K562 (cell line): ENCODE measurements at regions not wholly inside any gene's neighbourhood (a gene's known extent, or its start where the extent isn't known, plus 50 kb on each side); places are given as distances from the start of the nearest gene placed in this dataset.

Source experiments
- DACH1 ChIP-seq: fragments of 450-650 bp; IDR thresholded peaks from 2 replicates; pipeline ENCODE4 v1.6.1; 2018; ENCODE audit not compliant: partially characterized antibody
- KLF13 ChIP-seq: fragments of 450-650 bp; IDR thresholded peaks from 2 replicates; pipeline ENCODE4 v1.6.1; 2016; ENCODE audit warnings: missing genetic modification characterization, low read depth, mild to moderate bottlenecking, missing compliant biosample characterization, moderate library complexity, borderline replicate concordance
- MXI1 ChIP-seq: IDR thresholded peaks from 2 replicates; pipeline ENCODE4 v1.6.1; 2011; ENCODE audit warnings: low read depth, mild to moderate bottlenecking, improper control_type of control experiment, low read length
- POLR2A ChIP-seq: fragments of 450-650 bp; conservative IDR thresholded peaks from 2 replicates; pipeline ENCODE4 v1.6.1; 2016
- RBFOX2 ChIP-seq: fragments of 200-400 bp; formaldehyde crosslinking; IDR thresholded peaks from 2 replicates; pipeline ENCODE4 v1.6.1; 2017; ENCODE audit warnings: low read depth, mild to moderate bottlenecking, low read length, moderate library complexity
- SIN3A ChIP-seq, 2 experiments: fragments of 150-350 bp in 1 of 2; IDR thresholded peaks; 2 replicates each; pipeline ENCODE4 v1.6.1; 2011 to 2016; ENCODE audit warnings: borderline replicate concordance in 2 of 2, low read depth in 2 of 2, low read length in 2 of 2, mild to moderate bottlenecking in 2 of 2, moderate library complexity in 2 of 2; ENCODE audit not compliant: control insufficient read depth in 1 of 2
- SIX5 ChIP-seq, 2 experiments: IDR thresholded peaks; 2 replicates each; pipeline ENCODE4 v1.6.1; 2011; ENCODE audit warnings: low read length in 2 of 2, borderline replicate concordance in 1 of 2, low read depth in 1 of 2, mild to moderate bottlenecking in 1 of 2, moderate library complexity in 1 of 2; ENCODE audit not compliant: insufficient read depth in 1 of 2
- SNRNP70 ChIP-seq: fragments of 200-400 bp; formaldehyde crosslinking; optimal IDR thresholded peaks from 2 replicates; pipeline ENCODE3; 2017; ENCODE audit warnings: low read depth, low read length
- SP1 ChIP-seq: sonication (generic); formaldehyde crosslinking; IDR thresholded peaks from 2 replicates; pipeline ENCODE4 v1.8.1; 2022; ENCODE audit warnings: mild to moderate bottlenecking, missing genetic modification reagents
- ZC3H11A ChIP-seq: IDR thresholded peaks from 2 replicates; pipeline ENCODE4 v1.6.1; 2012; ENCODE audit warnings: low read depth, low read length, improper control_type of control experiment
- ZNF644 ChIP-seq: fragments of 200-800 bp; sonication (Bioruptor generic); IDR thresholded peaks from 2 replicates; pipeline ENCODE4 v1.6.1; 2016; ENCODE audit warnings: low read depth, missing genetic modification characterization, missing compliant biosample characterization
- TF ChIP-seq, protein P1 (sequence below), 3 experiments: IDR thresholded peaks in 2 of 3; conservative IDR thresholded peaks in 1 of 3; 2 replicates each; pipeline ENCODE4 v1.5.1; 2011 to 2012; ENCODE audit warnings: low read length in 3 of 3, mild to moderate bottlenecking in 3 of 3, control low read depth in 2 of 3, improper control_type of control experiment in 1 of 3, inconsistent platforms in 1 of 3, low read depth in 1 of 3, mixed read lengths in 1 of 3, moderate library complexity in 1 of 3; ENCODE audit not compliant: insufficient read depth in 2 of 3
- TF ChIP-seq, protein P2 (sequence below), 3 experiments: fragments of 200-800 bp in 1 of 3; sonication (Bioruptor generic) in 1 of 3; sonication (generic) in 1 of 3; formaldehyde crosslinking in 1 of 3; IDR thresholded peaks; 2 replicates each; pipeline versions ENCODE4 v1.6.1 to v1.8.0; 2016 to 2022; ENCODE audit warnings: mild to moderate bottlenecking in 2 of 3, missing compliant biosample characterization in 2 of 3, missing genetic modification characterization in 2 of 3, missing genetic modification reagents in 1 of 3

DNA sequence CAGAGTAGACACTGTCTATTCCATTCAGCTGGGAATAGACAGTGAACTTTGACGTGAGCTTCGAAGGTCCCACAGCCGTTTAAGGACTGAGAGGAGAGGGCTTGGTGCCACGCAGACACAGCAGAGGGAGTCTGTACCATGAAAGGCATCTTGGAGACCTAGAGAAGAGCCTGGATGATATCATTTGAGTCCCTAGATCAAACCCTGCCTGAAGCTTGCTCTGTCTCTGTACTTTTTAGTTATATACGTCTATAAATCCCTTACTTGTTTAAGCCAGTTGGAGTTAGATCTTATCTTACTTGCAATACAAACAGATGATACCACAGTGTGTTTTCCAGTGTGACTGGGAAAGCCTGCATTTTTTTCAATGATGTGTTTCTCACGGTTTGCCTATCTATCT is 128.9 kb upstream of the RTL1 start:
- TF ChIP-seq SIX5 (IDR thresholded peaks at IDR 0.05; ENCODE audit: borderline replicate concordance in 1 of 2, insufficient read depth in 1 of 2, low read depth in 1 of 2, low read length in 2 of 2) (no peak), RBFOX2 (no peak), SP1 (CRISPR knock-in tag) (no peak), POLR2A (no peak), KLF13 (tag) (no peak), MXI1 (no peak), SIN3A (IDR thresholded peaks at IDR 0.05; ENCODE audit: borderline replicate concordance in 2 of 2, control insufficient read depth in 1 of 2, low read depth in 2 of 2, low read length in 2 of 2) (no peak), ZC3H11A (no peak), ZNF644 (no peak), SNRNP70 (no peak), DACH1 (no peak)
- TF ChIP-seq, protein P1, sequence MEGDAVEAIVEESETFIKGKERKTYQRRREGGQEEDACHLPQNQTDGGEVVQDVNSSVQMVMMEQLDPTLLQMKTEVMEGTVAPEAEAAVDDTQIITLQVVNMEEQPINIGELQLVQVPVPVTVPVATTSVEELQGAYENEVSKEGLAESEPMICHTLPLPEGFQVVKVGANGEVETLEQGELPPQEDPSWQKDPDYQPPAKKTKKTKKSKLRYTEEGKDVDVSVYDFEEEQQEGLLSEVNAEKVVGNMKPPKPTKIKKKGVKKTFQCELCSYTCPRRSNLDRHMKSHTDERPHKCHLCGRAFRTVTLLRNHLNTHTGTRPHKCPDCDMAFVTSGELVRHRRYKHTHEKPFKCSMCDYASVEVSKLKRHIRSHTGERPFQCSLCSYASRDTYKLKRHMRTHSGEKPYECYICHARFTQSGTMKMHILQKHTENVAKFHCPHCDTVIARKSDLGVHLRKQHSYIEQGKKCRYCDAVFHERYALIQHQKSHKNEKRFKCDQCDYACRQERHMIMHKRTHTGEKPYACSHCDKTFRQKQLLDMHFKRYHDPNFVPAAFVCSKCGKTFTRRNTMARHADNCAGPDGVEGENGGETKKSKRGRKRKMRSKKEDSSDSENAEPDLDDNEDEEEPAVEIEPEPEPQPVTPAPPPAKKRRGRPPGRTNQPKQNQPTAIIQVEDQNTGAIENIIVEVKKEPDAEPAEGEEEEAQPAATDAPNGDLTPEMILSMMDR (IDR thresholded peaks at IDR 0.05 in 2 of 3, conservative IDR thresholded peaks at IDR 0.05 in 1 of 3; ENCODE audit: insufficient read depth in 2 of 3, low read depth in 1 of 3, low read length in 3 of 3): no peak
- TF ChIP-seq, protein P2, sequence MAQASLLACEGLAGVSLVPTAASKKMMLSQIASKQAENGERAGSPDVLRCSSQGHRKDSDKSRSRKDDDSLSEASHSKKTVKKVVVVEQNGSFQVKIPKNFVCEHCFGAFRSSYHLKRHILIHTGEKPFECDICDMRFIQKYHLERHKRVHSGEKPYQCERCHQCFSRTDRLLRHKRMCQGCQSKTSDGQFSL (CRISPR knock-in tag; IDR thresholded peaks at IDR 0.05): no peak
- TF ChIP-seq, protein P2 (tag; IDR thresholded peaks at IDR 0.05): no peak
